H1 (cell line): ENCODE measurements at regions not wholly inside any gene's neighbourhood (a gene's known extent, or its start where the extent isn't known, plus 50 kb on each side); places are given as distances from the start of the nearest gene placed in this dataset.

Source experiments
- ASH2L ChIP-seq: fragments of 200-600, 300-600 bp; sonication (generic); IDR thresholded peaks from one replicate; pipeline ENCODE4 v1.7.1; 2017; ENCODE audit warnings: low read length
- CBX5 ChIP-seq: fragments of 300-800, 300-1000 bp; sonication (generic); IDR thresholded peaks from 2 replicates; pipeline ENCODE4 v1.7.1; 2016; ENCODE audit warnings: antibody characterized with exemption, low read length, low read depth
- CEBPB ChIP-seq: IDR thresholded peaks from 2 replicates; pipeline ENCODE4 v1.6.1; 2012; ENCODE audit warnings: low read depth, low read length
- CHD7 ChIP-seq: fragments of 300-600 bp; sonication (generic); IDR thresholded peaks from 2 replicates; pipeline ENCODE4 v1.7.1; 2012; ENCODE audit warnings: low read length, moderate library complexity, mild to moderate bottlenecking, inconsistent platforms; ENCODE audit not compliant: insufficient replicate concordance
- FOSL1 ChIP-seq: IDR thresholded peaks from 2 replicates; pipeline ENCODE4 v1.6.1; 2011; ENCODE audit warnings: mild to moderate bottlenecking, low read depth, low read length, moderate library complexity; ENCODE audit not compliant: insufficient read depth
- KDM1A ChIP-seq: fragments of 200-600, 300-600 bp; sonication (generic); IDR thresholded peaks from 2 replicates; pipeline ENCODE4 v1.7.1; 2016; ENCODE audit warnings: mild to moderate bottlenecking, low read length, borderline replicate concordance
- MAFK ChIP-seq: IDR thresholded peaks from 2 replicates; pipeline ENCODE4 v1.6.1; 2012; ENCODE audit warnings: low read depth, mild to moderate bottlenecking, improper control_type of control experiment, low read length
- POU5F1 ChIP-seq: IDR thresholded peaks from 2 replicates; pipeline ENCODE4 v1.6.1; 2011; ENCODE audit warnings: low read depth, mild to moderate bottlenecking, low read length, moderate library complexity
- RAD21 ChIP-seq, 2 experiments: IDR thresholded peaks in 1 of 2; conservative IDR thresholded peaks in 1 of 2; 2 replicates each; pipeline ENCODE4 v1.6.1; 2011; ENCODE audit warnings: low read depth in 2 of 2, low read length in 2 of 2, improper control_type of control experiment in 1 of 2, inconsistent platforms in 1 of 2, mild to moderate bottlenecking in 1 of 2, moderate library complexity in 1 of 2
- SIN3A ChIP-seq, 2 experiments: IDR thresholded peaks in 1 of 2; conservative IDR thresholded peaks in 1 of 2; 2 replicates each; pipeline ENCODE4 v1.6.1; 2011 to 2012; ENCODE audit warnings: low read length in 2 of 2, improper control_type of control experiment in 1 of 2, low read depth in 1 of 2, mild to moderate bottlenecking in 1 of 2
- SIX5 ChIP-seq: IDR thresholded peaks from 2 replicates; pipeline ENCODE4 v1.6.1; 2011; ENCODE audit warnings: mild to moderate bottlenecking, low read depth, low read length
- SRF ChIP-seq: IDR thresholded peaks from 2 replicates; pipeline ENCODE4 v1.6.1; 2011; ENCODE audit warnings: mild to moderate bottlenecking, low read depth, low read length, moderate library complexity
- TAF1 ChIP-seq: IDR thresholded peaks from 2 replicates; pipeline ENCODE4 v1.6.1; 2011; ENCODE audit warnings: mild to moderate bottlenecking, low read depth, low read length

GRCh38 chr21:27838573-27838972 is 871.7 kb upstream of the ADAMTS5 start (continued):
- TF ChIP-seq CHD7 (no peak), KDM1A (no peak), ASH2L (no peak), RAD21 (IDR thresholded peaks at IDR 0.05 in 1 of 2, conservative IDR thresholded peaks at IDR 0.05 in 1 of 2; ENCODE audit: low read depth in 2 of 2, low read length in 2 of 2) (no peak), FOSL1 (no peak), SRF (no peak), CEBPB (no peak), TAF1 (no peak), MAFK (no peak), SIN3A (conservative IDR thresholded peaks at IDR 0.05 in 1 of 2, IDR thresholded peaks at IDR 0.05 in 1 of 2; ENCODE audit: low read depth in 1 of 2, low read length in 2 of 2) (no peak), SIX5 (no peak), CBX5 (no peak), POU5F1 (no peak)
